ENCODE measurements at regions not wholly inside any gene's neighbourhood (a gene's known extent, or its start where the extent isn't known, plus 50 kb on each side); places are given as distances from the start of the nearest gene placed in this dataset.

- H3K4me3 ChIP-seq (ENCODE audit: control insufficient read depth in 1 of 7, extremely low read depth in 1 of 7, insufficient read depth in 4 of 7, low read depth in 2 of 7, low read length in 6 of 7): no peak overlapping the region
- no peaks in the 10 kb centered on the region for H3K4me1 ChIP-seq (ENCODE audit: control extremely low read depth in 1 of 4, control insufficient read depth in 4 of 4, insufficient read depth in 4 of 4, low read length in 3 of 4)
- ChIA-PET CTCF (no interaction called here), POLR2A (no interaction called here)
- no peak for DNase-seq
- H3K27ac ChIP-seq (ENCODE audit: insufficient read depth in 1 of 2, low read depth in 1 of 2, low read length in 2 of 2, poor library complexity in 1 of 2, severe bottlenecking in 2 of 2): no peak overlapping the region
- H3K27me3 ChIP-seq (replicated peaks in 2 of 5; ENCODE audit: control insufficient read depth in 4 of 5, insufficient read depth in 5 of 5, low read length in 4 of 5): no peaks in the 10 kb centered on the region
- H3K36me3 ChIP-seq (ENCODE audit: control insufficient read depth in 4 of 4, insufficient read depth in 4 of 4, low read length in 3 of 4): no peaks in the 10 kb centered on the region
- no peaks in the 10 kb centered on the region for H3K9me3 ChIP-seq (ENCODE audit: control extremely low read depth in 1 of 5, control insufficient read depth in 4 of 5, insufficient read depth in 2 of 5, low read depth in 1 of 5, low read length in 4 of 5)
These were observed 841.4 kb upstream of the EPHA7 start for GRCh38 chr6:94260765-94261164.

- no peaks in the 10 kb centered on the region for H3K27me3 ChIP-seq (replicated peaks in 2 of 5; ENCODE audit: control insufficient read depth in 4 of 5, insufficient read depth in 5 of 5, low read length in 4 of 5)
- WGBS (ENCODE audit: insufficient coverage): no CpG with 5 or more reads among the region's 1 CpG
- H3K4me3 ChIP-seq (ENCODE audit: control insufficient read depth in 1 of 7, extremely low read depth in 1 of 7, insufficient read depth in 4 of 7, low read depth in 2 of 7, low read length in 6 of 7): no peak overlapping the region
- H3K9me3 ChIP-seq (ENCODE audit: control extremely low read depth in 1 of 5, control insufficient read depth in 4 of 5, insufficient read depth in 2 of 5, low read depth in 1 of 5, low read length in 4 of 5): no peaks in the 10 kb centered on the region
- DNase-seq: no peak
- no peaks in the 10 kb centered on the region for H3K36me3 ChIP-seq (ENCODE audit: control insufficient read depth in 4 of 4, insufficient read depth in 4 of 4, low read length in 3 of 4)
- ChIA-PET POLR2A (no interaction called here), CTCF (interaction anchor here (0.9 kb wide), 1 partner anchor 10 kb away, joined by 3 read pairs; no protein-coding TSS in a partner anchor)
- H3K4me1 ChIP-seq (ENCODE audit: control extremely low read depth in 1 of 4, control insufficient read depth in 4 of 4, insufficient read depth in 4 of 4, low read length in 3 of 4): no peaks in the 10 kb centered on the region
- no peak overlapping the region for H3K27ac ChIP-seq (ENCODE audit: insufficient read depth in 1 of 2, low read depth in 1 of 2, low read length in 2 of 2, poor library complexity in 1 of 2, severe bottlenecking in 2 of 2)
These were observed 835.3 kb upstream of the EPHA7 start for GRCh38 chr6:94254689-94255088.

DNA sequence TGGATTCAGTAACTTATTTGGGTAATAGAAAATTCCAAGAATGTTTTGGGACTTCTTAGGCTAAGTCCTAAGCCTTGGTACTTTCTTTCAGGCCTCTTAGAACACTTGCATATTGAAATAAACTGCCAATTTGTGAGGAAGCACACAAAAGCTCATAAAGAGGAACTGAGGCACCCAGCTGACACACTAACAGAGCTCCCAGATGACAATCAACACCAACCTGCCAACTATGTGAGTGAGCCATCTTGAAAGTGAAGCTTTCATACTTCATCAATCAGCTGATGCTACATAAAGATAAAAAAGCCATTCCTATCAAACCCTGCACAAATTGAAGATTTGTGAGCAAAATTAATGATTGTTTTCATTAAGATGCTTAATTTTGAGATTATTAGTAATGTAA lies 832.5 kb upstream of the EPHA7 start:
- Histone ChIP-seq H3K4me3 (ENCODE audit: control insufficient read depth in 1 of 7, extremely low read depth in 1 of 7, insufficient read depth in 4 of 7, low read depth in 2 of 7, low read length in 6 of 7) (no peak overlapping the region), H3K27me3 (replicated peaks in 2 of 5; ENCODE audit: control insufficient read depth in 4 of 5, insufficient read depth in 5 of 5, low read length in 4 of 5) (no peaks in the 10 kb centered on the region), H3K36me3 (ENCODE audit: control insufficient read depth in 4 of 4, insufficient read depth in 4 of 4, low read length in 3 of 4) (no peaks in the 10 kb centered on the region), H3K9me3 (ENCODE audit: control extremely low read depth in 1 of 5, control insufficient read depth in 4 of 5, insufficient read depth in 2 of 5, low read depth in 1 of 5, low read length in 4 of 5) (no peaks in the 10 kb centered on the region), H3K27ac (ENCODE audit: insufficient read depth in 1 of 2, low read depth in 1 of 2, low read length in 2 of 2, poor library complexity in 1 of 2, severe bottlenecking in 2 of 2) (no peak overlapping the region), H3K4me1 (ENCODE audit: control extremely low read depth in 1 of 4, control insufficient read depth in 4 of 4, insufficient read depth in 4 of 4, low read length in 3 of 4) (no peaks in the 10 kb centered on the region)
- POLR2A ChIA-PET: no interaction called here
- no peak for DNase-seq
- CTCF ChIA-PET: no interaction called here

DNA sequence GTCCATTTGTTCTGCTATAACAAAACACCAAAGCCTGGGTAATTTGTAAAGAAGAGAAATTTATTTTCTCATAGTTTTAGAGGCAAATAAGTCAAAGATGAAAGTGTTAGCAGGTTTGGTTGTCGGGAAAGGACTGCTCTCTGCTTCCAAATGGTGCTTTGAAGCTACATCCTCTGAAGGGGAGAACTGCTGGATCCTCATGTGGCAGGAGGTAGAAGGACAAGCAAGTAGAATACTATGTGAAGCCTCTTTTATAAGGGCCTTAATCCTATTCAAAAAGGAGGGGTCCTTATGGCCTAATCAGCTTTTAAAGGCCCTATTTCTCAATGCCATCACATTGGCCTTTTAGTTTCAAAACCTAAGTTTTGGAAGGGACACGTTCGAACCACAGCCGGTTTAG lies 826.0 kb upstream of the EPHA7 start:
- no peak overlapping the region for H3K27ac ChIP-seq (ENCODE audit: insufficient read depth in 1 of 2, low read depth in 1 of 2, low read length in 2 of 2, poor library complexity in 1 of 2, severe bottlenecking in 2 of 2)
- CTCF ChIA-PET: interaction anchor here (1.0 kb wide), 1 partner anchor 9 kb away, joined by 3 read pairs; no protein-coding TSS in a partner anchor
- no peaks in the 10 kb centered on the region for H3K27me3 ChIP-seq (replicated peaks in 2 of 5; ENCODE audit: control insufficient read depth in 4 of 5, insufficient read depth in 5 of 5, low read length in 4 of 5)
- no peak overlapping the region for H3K4me3 ChIP-seq (ENCODE audit: control insufficient read depth in 1 of 7, extremely low read depth in 1 of 7, insufficient read depth in 4 of 7, low read depth in 2 of 7, low read length in 6 of 7)
- H3K36me3 ChIP-seq (ENCODE audit: control insufficient read depth in 4 of 4, insufficient read depth in 4 of 4, low read length in 3 of 4): no peaks in the 10 kb centered on the region
- WGBS (ENCODE audit: insufficient coverage): 90% methylated on average over 2 of the region's 4 CpGs
- DNase-seq: no peak
- H3K9me3 ChIP-seq (ENCODE audit: control extremely low read depth in 1 of 5, control insufficient read depth in 4 of 5, insufficient read depth in 2 of 5, low read depth in 1 of 5, low read length in 4 of 5): no peaks in the 10 kb centered on the region
- H3K4me1 ChIP-seq (ENCODE audit: control extremely low read depth in 1 of 4, control insufficient read depth in 4 of 4, insufficient read depth in 4 of 4, low read length in 3 of 4): no peaks in the 10 kb centered on the region
- POLR2A ChIA-PET: no interaction called here

GRCh38 chr6:94238868-94239267 lies 819.5 kb upstream of the EPHA7 start:
- ChIA-PET POLR2A (no interaction called here), CTCF (no interaction called here)
- no peaks in the 10 kb centered on the region for H3K4me1 ChIP-seq (ENCODE audit: control extremely low read depth in 1 of 4, control insufficient read depth in 4 of 4, insufficient read depth in 4 of 4, low read length in 3 of 4)
- no peak for DNase-seq
- WGBS (ENCODE audit: insufficient coverage): 0% methylated on average over 1 of the region's 1 CpG
- H3K36me3 ChIP-seq (ENCODE audit: control insufficient read depth in 4 of 4, insufficient read depth in 4 of 4, low read length in 3 of 4): no peaks in the 10 kb centered on the region
- no peaks in the 10 kb centered on the region for H3K27me3 ChIP-seq (replicated peaks in 2 of 5; ENCODE audit: control insufficient read depth in 4 of 5, insufficient read depth in 5 of 5, low read length in 4 of 5)
- H3K27ac ChIP-seq (ENCODE audit: insufficient read depth in 1 of 2, low read depth in 1 of 2, low read length in 2 of 2, poor library complexity in 1 of 2, severe bottlenecking in 2 of 2): no peak overlapping the region
- no peak overlapping the region for H3K4me3 ChIP-seq (ENCODE audit: control insufficient read depth in 1 of 7, extremely low read depth in 1 of 7, insufficient read depth in 4 of 7, low read depth in 2 of 7, low read length in 6 of 7)
- no peaks in the 10 kb centered on the region for H3K9me3 ChIP-seq (ENCODE audit: control extremely low read depth in 1 of 5, control insufficient read depth in 4 of 5, insufficient read depth in 2 of 5, low read depth in 1 of 5, low read length in 4 of 5)

- 71% methylated on average over 1 of the region's 4 CpGs for WGBS (ENCODE audit: insufficient coverage)
- no peak for DNase-seq
- POLR2A ChIA-PET: no interaction called here
- CTCF ChIA-PET: no interaction called here
- H3K4me3 ChIP-seq (ENCODE audit: control insufficient read depth in 1 of 7, extremely low read depth in 1 of 7, insufficient read depth in 4 of 7, low read depth in 2 of 7, low read length in 6 of 7): no peak overlapping the region
- no peaks in the 10 kb centered on the region for H3K4me1 ChIP-seq (ENCODE audit: control extremely low read depth in 1 of 4, control insufficient read depth in 4 of 4, insufficient read depth in 4 of 4, low read length in 3 of 4)
- H3K27ac ChIP-seq (ENCODE audit: insufficient read depth in 1 of 2, low read depth in 1 of 2, low read length in 2 of 2, poor library complexity in 1 of 2, severe bottlenecking in 2 of 2): no peak overlapping the region
- H3K36me3 ChIP-seq (ENCODE audit: control insufficient read depth in 4 of 4, insufficient read depth in 4 of 4, low read length in 3 of 4): no peaks in the 10 kb centered on the region
- H3K9me3 ChIP-seq (ENCODE audit: control extremely low read depth in 1 of 5, control insufficient read depth in 4 of 5, insufficient read depth in 2 of 5, low read depth in 1 of 5, low read length in 4 of 5): no peaks in the 10 kb centered on the region
- H3K27me3 ChIP-seq (replicated peaks in 2 of 5; ENCODE audit: control insufficient read depth in 4 of 5, insufficient read depth in 5 of 5, low read length in 4 of 5): no peaks in the 10 kb centered on the region
These were observed 808.4 kb upstream of the EPHA7 start for GRCh38 chr6:94227741-94228140.

GRCh38 chr6:94217836-94218235 lies 798.5 kb upstream of the EPHA7 start:
- H3K4me3 ChIP-seq (ENCODE audit: control insufficient read depth in 1 of 7, extremely low read depth in 1 of 7, insufficient read depth in 4 of 7, low read depth in 2 of 7, low read length in 6 of 7): no peak overlapping the region
- POLR2A ChIA-PET: no interaction called here

More at GRCh38 chr6:94217836-94218235, 798.5 kb upstream of the EPHA7 start:
- CTCF ChIA-PET: interaction anchor here (1.1 kb wide), 1 partner anchor 9 kb away, joined by 3 read pairs; no protein-coding TSS in a partner anchor
- no peaks in the 10 kb centered on the region for H3K36me3 ChIP-seq (ENCODE audit: control insufficient read depth in 4 of 4, insufficient read depth in 4 of 4, low read length in 3 of 4)
- DNase-seq: no peak
- no peaks in the 10 kb centered on the region for H3K9me3 ChIP-seq (ENCODE audit: control extremely low read depth in 1 of 5, control insufficient read depth in 4 of 5, insufficient read depth in 2 of 5, low read depth in 1 of 5, low read length in 4 of 5)
- H3K27me3 ChIP-seq (replicated peaks in 2 of 5; ENCODE audit: control insufficient read depth in 4 of 5, insufficient read depth in 5 of 5, low read length in 4 of 5): no peaks in the 10 kb centered on the region
- no peaks in the 10 kb centered on the region for H3K4me1 ChIP-seq (ENCODE audit: control extremely low read depth in 1 of 4, control insufficient read depth in 4 of 4, insufficient read depth in 4 of 4, low read length in 3 of 4)
- 100% methylated on average over 1 of the region's 2 CpGs for WGBS (ENCODE audit: insufficient coverage)
- no peak overlapping the region for H3K27ac ChIP-seq (ENCODE audit: insufficient read depth in 1 of 2, low read depth in 1 of 2, low read length in 2 of 2, poor library complexity in 1 of 2, severe bottlenecking in 2 of 2)

Measured in common myeloid progenitor, CD34-positive (primary cell).